ENCODE measurements at regions not wholly inside any gene's neighbourhood (a gene's known extent, or its start where the extent isn't known, plus 50 kb on each side); places are given as distances from the start of the nearest gene placed in this dataset.
"Not testable (repeated sequence)": the region's sequence is repeated elsewhere in the genome, so short reads cannot be mapped to it uniquely, and the experiment has no call there.

DNA sequence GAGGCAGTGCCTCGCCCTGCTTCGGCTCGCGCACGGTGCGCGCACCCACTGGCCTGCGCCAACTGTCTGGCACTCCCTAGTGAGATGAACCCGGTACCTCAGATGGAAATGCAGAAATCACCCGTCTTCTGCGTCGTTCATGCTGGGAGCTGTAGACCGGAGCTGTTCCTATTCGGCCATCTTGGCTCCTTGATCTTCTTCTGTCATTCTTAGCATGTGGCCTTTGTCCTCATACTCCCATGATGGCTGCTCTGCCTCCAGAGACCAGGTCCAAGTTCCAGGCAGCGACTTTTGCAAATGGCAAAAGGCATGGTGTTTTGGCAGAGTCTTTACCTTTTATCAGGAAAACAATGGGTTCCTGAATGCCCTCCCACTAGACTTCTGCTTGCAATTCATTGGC, 102.6 kb upstream of the SKOR2 start:
- TF ChIP-seq, protein P1, sequence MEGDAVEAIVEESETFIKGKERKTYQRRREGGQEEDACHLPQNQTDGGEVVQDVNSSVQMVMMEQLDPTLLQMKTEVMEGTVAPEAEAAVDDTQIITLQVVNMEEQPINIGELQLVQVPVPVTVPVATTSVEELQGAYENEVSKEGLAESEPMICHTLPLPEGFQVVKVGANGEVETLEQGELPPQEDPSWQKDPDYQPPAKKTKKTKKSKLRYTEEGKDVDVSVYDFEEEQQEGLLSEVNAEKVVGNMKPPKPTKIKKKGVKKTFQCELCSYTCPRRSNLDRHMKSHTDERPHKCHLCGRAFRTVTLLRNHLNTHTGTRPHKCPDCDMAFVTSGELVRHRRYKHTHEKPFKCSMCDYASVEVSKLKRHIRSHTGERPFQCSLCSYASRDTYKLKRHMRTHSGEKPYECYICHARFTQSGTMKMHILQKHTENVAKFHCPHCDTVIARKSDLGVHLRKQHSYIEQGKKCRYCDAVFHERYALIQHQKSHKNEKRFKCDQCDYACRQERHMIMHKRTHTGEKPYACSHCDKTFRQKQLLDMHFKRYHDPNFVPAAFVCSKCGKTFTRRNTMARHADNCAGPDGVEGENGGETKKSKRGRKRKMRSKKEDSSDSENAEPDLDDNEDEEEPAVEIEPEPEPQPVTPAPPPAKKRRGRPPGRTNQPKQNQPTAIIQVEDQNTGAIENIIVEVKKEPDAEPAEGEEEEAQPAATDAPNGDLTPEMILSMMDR (IDR thresholded peaks at IDR 0.05), result not testable (repeated sequence)
- not testable (repeated sequence) for TF ChIP-seq POLR2A (IDR thresholded peaks at IDR 0.05)

Data from right lobe of liver (tissue), 4 donors.